Activated CD4-positive, alpha-beta T cell treated with anti-CD3 and anti-CD28 coated beads, Interleukin-2, amount 10 ng/mL, durations not matched to agents 7 days and 5 days (primary cell): ENCODE measurements at regions not wholly inside any gene's neighbourhood (a gene's known extent, or its start where the extent isn't known, plus 50 kb on each side); places are given as distances from the start of the nearest gene placed in this dataset.

Experiments used
- CTCF ChIA-PET: fragments of 350-600 bp; sonication (Branson Sonifier 250); formaldehyde crosslinking; loops from one replicate; lab custom pipeline; 2021; ENCODE audit warnings: antibody characterized with exemption; lab: Charles Lee
- POLR2A ChIA-PET: fragments of 350-600 bp; sonication (Branson Sonifier 250); formaldehyde crosslinking; loops from one replicate; lab custom pipeline; 2021; ENCODE audit warnings: antibody characterized with exemption; lab: Charles Lee
- DNase-seq: peaks from one replicate; pipeline ENCODE4 v3.0.0-alpha.2; 2020
- H3K27ac Mint-ChIP-seq: one replicate; pipeline ENCODE4 v1.8.0; 2021; ENCODE audit warnings: mild to moderate bottlenecking, moderate library complexity, mixed read lengths
- H3K27me3 Mint-ChIP-seq: one replicate; pipeline ENCODE4 v1.8.0; 2021; ENCODE audit warnings: mixed read lengths
- H3K36me3 Mint-ChIP-seq: one replicate; pipeline ENCODE4 v1.8.0; 2021; ENCODE audit warnings: low read depth, mixed read lengths
- H3K4me1 Mint-ChIP-seq: one replicate; pipeline ENCODE4 v1.8.0; 2021; ENCODE audit warnings: mixed read lengths
- H3K4me3 Mint-ChIP-seq: one replicate; pipeline ENCODE4 v1.8.0; 2021; ENCODE audit warnings: mild to moderate bottlenecking, moderate library complexity, mixed read lengths
- H3K9me3 Mint-ChIP-seq: one replicate; pipeline ENCODE4 v1.8.0; 2021; ENCODE audit warnings: mixed read lengths

DNA sequence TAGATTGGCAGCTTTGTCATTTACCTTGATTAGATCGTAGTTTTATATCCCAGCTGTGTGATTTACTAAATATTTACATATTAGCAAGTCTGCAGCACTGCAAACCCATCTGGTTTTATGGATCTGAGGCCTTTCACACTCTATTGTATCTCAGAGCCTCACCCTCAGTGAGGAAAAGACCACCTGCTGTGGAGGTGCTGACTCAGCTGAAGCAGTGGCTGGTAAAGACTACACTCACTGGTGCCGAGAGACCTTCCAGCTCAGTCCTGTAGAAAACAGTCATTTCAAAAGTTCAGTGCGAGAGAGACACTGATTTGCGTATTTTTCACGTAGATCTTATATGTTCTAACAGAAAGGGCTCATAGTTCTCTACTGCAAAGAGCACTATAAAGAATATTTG lies 307.8 kb upstream of the TPM1 start:
- Mint-ChIP-seq H3K27ac (no peak overlapping the region), H3K9me3 (no peaks in the 10 kb centered on the region), H3K36me3 (no peaks in the 10 kb centered on the region), H3K27me3 (peaks cover 6% of the 10 kb centered on the region), H3K4me3 (no peak overlapping the region), H3K4me1 (no peaks in the 10 kb centered on the region)
- no peak for DNase-seq
- POLR2A ChIA-PET = no interaction called here
- CTCF ChIA-PET = interaction anchor here (0.8 kb wide), 1 partner anchor 12 kb away, joined by 3 read pairs; no protein-coding TSS in a partner anchor

DNA sequence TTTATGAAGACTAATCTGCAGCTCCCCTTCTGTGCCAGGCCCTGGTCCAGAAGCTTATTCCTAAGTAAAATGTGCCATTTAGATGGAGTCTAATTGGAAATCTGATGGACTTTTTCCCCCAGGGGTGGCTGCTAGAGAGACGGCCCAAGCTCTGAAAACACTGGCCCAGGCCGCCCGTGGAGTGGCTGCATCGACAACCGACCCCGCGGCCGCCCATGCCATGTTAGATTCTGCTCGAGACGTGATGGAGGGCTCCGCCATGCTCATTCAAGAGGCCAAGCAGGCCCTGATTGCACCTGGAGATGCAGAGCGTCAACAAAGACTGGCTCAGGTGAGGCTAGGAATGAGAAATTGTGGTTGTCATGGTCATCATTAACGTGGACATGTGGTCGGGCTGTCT lies 305.8 kb upstream of the TPM1 start:
- no peak for DNase-seq
- CTCF ChIA-PET = no interaction called here
- peaks cover under 1% of the 10 kb centered on the region for H3K27me3 Mint-ChIP-seq
- H3K4me3 Mint-ChIP-seq = no peak overlapping the region
- POLR2A ChIA-PET = no interaction called here
- H3K9me3 Mint-ChIP-seq = no peaks in the 10 kb centered on the region
- no peaks in the 10 kb centered on the region for H3K4me1 Mint-ChIP-seq
- H3K27ac Mint-ChIP-seq = no peak overlapping the region
- H3K36me3 Mint-ChIP-seq = no peaks in the 10 kb centered on the region

DNA sequence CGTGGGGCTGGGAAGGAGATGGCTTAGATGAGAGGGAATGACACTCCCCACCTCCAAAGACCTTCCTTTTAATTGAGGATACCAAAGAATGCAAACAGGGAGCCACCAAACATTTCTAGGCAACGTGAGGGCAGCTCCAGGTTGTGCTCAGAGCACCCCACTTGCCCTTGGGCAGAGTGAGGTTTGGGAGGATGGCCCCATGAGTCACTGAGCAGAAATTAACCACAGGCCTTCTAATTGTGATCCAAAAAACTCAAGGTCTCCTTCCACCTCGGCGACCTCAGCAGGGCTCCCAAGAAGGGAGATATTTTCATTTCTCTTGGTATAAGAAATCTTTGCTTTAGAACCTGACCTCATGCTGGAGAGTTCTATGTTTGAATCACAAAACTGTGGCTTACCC lies 305.0 kb upstream of the TPM1 start:
- POLR2A ChIA-PET = no interaction called here
- H3K4me1 Mint-ChIP-seq = no peaks in the 10 kb centered on the region
- CTCF ChIA-PET = no interaction called here

DNA sequence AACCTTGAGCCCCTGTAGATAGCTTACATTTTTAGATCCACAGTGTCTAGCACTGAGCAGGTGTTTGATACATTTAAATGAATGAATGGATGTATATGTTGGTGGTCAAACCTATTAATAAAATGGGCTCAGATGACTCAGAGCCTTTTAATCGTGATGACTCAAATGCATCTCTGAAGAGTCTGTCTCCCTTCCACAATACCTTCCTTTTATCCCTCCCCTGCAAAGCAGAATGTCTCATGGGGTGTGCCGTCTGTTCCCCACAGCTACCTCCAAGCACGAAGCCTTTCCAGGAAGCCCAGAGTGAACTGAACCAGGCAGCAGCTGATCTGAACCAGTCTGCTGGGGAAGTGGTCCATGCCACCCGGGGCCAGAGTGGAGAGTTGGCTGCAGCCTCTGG lies 303.5 kb upstream of the TPM1 start:
- ChIA-PET POLR2A (no interaction called here), CTCF (no interaction called here)
- no peaks in the 10 kb centered on the region for H3K4me1 Mint-ChIP-seq
- H3K27me3 Mint-ChIP-seq = peaks cover 2% of the 10 kb centered on the region
- DNase-seq = no peak
- no peaks in the 10 kb centered on the region for H3K9me3 Mint-ChIP-seq
- H3K27ac Mint-ChIP-seq = no peak overlapping the region
- no peaks in the 10 kb centered on the region for H3K36me3 Mint-ChIP-seq
- no peak overlapping the region for H3K4me3 Mint-ChIP-seq

More for the DNA sequence above, 305.0 kb upstream of the TPM1 start:
- peaks cover 2% of the 10 kb centered on the region for H3K27me3 Mint-ChIP-seq
- no peak overlapping the region for H3K4me3 Mint-ChIP-seq
- H3K36me3 Mint-ChIP-seq = no peaks in the 10 kb centered on the region
- no peaks in the 10 kb centered on the region for H3K9me3 Mint-ChIP-seq
- DNase-seq = no peak
- no peak overlapping the region for H3K27ac Mint-ChIP-seq

DNA sequence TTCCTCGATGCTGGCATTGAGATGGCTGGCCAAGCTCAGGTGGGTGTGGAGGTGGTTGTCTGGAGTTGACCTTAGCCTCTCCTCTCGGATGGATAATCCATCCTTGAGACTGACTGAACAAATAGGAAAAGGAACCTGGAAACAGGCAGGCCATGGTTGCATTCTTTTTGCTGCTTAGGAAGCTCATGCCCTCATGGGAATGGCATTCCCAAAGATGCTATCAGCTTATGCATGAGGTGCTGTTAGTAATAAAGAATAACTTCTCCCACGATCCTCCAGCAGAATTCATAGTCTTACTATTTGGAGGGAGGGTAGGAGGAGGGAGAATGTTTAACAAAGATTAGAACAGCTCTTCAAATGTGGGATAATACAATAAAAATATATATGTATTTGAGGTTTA lies 303.0 kb upstream of the TPM1 start:
- H3K4me3 Mint-ChIP-seq = no peak overlapping the region
- H3K9me3 Mint-ChIP-seq = no peaks in the 10 kb centered on the region
- no peak overlapping the region for H3K27ac Mint-ChIP-seq
- CTCF ChIA-PET = no interaction called here
- POLR2A ChIA-PET = no interaction called here
- no peaks in the 10 kb centered on the region for H3K36me3 Mint-ChIP-seq
- no peaks in the 10 kb centered on the region for H3K4me1 Mint-ChIP-seq
- DNase-seq = no peak
- H3K27me3 Mint-ChIP-seq = peaks cover 2% of the 10 kb centered on the region

DNA sequence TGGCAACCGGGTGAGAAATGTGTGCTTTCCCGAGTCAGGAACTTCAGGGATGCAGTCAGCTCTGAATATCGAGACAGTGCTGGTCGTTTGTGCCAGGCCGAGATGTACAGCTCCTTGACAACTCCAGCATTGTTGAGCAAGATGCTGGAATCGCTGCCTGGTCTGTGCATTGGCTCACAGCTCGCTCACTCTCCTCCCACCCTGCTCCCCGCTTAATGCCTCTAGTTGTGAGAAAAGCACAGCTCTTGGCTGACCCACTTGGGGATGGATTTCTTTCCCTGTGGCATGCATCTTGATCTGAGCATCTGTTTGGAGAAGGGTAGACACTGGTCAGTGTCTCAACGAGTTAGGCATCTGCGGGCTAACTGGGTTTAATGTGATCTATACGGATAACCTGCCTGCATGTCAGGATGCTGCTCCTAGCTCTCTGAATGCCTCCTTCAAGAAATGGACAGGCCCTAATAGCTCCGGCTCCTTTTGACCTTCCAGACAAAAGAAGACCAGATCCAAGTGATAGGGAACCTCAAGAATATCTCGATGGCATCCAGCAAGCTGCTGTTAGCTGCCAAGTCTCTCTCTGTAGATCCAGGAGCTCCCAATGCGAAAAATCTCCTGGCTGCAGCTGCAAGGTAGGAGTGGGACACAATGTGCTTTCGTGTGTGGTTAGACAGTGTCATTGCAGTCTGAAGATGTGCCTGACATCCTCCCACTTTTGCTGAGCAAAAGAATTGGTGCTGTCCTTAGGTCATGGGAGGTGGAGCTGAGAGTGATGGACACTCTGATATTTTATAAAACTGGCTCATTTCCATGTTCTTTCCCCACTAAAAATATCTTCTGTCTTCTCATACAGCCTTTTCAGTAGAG lies 302.2 kb upstream of the TPM1 start:
- no peaks in the 10 kb centered on the region for H3K9me3 Mint-ChIP-seq
- no peak for DNase-seq
- H3K36me3 Mint-ChIP-seq = no peaks in the 10 kb centered on the region
- peaks cover 2% of the 10 kb centered on the region for H3K27me3 Mint-ChIP-seq
- H3K4me3 Mint-ChIP-seq = no peak overlapping the region
- ChIA-PET CTCF (no interaction called here), POLR2A (no interaction called here)
- no peak overlapping the region for H3K27ac Mint-ChIP-seq
- H3K4me1 Mint-ChIP-seq = no peaks in the 10 kb centered on the region

DNA sequence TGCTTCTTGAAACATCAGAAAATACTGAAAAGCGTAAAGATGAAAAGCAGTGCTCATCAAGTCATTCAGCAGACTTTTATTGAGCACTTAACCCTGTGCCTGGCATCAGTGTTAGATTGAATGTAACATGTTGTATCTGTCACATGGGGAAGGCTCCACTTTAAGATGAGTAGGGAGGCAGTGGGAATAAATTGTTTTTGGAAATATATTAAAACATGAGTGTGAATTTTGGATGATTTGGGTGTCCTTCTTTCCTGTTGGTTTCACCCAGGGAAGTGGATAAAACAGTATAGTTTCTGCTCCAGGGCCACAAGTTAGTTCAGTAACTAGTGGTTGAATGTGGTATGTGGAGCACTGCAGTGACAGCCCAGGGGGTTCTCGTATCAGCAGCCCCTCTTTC lies 301.4 kb upstream of the TPM1 start:
- Mint-ChIP-seq H3K4me1 (no peaks in the 10 kb centered on the region), H3K4me3 (no peak overlapping the region), H3K27ac (no peak overlapping the region), H3K36me3 (no peaks in the 10 kb centered on the region), H3K9me3 (no peaks in the 10 kb centered on the region), H3K27me3 (peaks cover 2% of the 10 kb centered on the region)
- ChIA-PET CTCF (no interaction called here), POLR2A (no interaction called here)
- DNase-seq = no peak

DNA sequence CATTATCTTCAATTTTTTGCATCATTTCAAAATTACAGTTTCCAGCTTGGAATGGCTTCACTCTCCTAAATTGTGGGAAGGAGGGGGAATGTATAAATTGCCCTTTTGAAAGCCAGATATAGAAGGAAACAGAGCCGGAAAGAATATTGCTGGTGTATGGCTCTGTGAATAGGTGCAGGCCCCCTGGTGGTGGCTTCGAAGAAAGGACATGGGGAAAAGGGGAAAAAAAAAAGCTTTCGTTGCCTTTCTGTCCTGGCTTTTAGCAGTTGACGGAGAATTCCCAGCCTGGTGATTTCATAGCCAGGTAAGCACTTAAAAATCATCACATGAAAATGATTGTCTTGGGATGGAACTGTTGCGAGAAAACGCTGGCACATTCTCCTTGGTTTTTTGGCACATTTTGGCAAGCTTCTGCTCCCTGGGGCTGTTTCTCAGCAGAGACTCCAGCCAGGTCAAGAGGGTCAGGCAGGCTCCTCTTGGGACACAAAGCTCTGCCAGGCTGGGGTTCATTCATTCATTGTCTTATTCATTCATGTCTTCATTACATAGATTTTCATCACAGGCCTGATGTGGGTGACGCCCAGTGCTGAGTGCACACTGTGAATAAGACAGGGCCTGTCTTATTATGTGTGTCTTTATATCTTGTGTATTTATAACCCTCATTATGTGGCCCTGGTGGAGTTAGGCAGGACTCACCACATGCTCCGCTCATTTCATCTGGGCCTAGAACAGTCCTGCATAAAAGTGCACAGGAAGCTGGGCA lies 300.0 kb upstream of the TPM1 start:
- no peaks in the 10 kb centered on the region for H3K9me3 Mint-ChIP-seq
- peak; percentile 38 for DNase-seq
- ChIA-PET POLR2A (no interaction called here), CTCF (interaction anchor here (0.5 to 1.2 kb wide), 7 partner anchors 10 to 1070 kb away, joined by 3 to 5 read pairs (median 3); no protein-coding TSS in a partner anchor)
- H3K27me3 Mint-ChIP-seq = peaks cover 2% of the 10 kb centered on the region
- H3K4me1 Mint-ChIP-seq = no peaks in the 10 kb centered on the region
- no peaks in the 10 kb centered on the region for H3K36me3 Mint-ChIP-seq
- no peak overlapping the region for H3K27ac Mint-ChIP-seq
- no peak overlapping the region for H3K4me3 Mint-ChIP-seq

DNA sequence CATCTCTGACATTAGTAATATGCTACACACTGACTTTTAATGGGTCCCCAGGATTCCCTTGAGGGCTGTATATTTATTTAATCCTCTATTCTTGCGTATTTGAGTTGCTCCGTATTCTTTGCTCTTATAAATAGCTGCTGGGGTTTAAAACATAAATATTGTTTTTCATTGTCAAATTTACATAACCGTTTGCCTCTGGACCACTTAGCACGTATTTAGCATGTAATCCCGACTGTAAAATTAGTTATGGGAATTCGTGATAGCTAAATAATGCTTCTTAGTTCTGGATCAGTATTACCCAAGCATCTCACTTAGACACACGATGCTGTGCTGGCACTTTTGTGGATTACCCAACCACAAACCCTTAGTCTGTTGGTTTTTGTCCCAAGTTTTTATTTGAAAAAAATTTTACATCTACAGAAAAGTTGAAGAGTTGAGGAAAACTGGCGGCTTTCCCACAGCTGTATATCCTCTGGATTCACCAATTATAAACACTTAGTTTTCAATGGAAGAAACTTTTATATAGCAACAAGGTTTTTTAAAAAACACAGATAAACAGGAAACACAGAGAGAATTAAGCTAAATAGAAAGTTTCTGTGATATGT lies 296.8 kb upstream of the TPM1 start:
- H3K4me1 Mint-ChIP-seq = no peaks in the 10 kb centered on the region
- H3K27me3 Mint-ChIP-seq = peaks cover 2% of the 10 kb centered on the region
- no peak for DNase-seq
- no peaks in the 10 kb centered on the region for H3K9me3 Mint-ChIP-seq
- ChIA-PET CTCF (no interaction called here), POLR2A (no interaction called here)
- no peak overlapping the region for H3K4me3 Mint-ChIP-seq
- no peaks in the 10 kb centered on the region for H3K36me3 Mint-ChIP-seq
- no peak overlapping the region for H3K27ac Mint-ChIP-seq

DNA sequence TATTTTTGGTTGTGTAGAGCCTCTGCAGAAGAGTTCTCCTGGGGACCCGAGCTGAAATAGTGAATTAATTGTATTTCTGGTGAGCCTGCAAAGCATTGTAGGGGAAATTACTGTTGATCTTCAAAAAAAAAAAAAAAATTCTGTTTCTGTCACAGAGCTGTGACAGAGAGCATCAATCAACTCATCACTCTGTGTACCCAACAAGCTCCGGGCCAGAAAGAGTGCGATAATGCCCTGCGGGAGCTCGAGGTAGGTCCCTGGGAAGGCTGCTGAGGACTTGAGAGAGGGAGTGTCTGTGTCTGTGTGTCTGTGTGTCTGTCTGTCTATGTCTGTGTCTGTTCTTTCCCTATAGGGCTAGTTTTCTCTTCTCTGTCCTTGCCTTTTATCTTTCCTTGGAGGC lies 294.4 kb upstream of the TPM1 start:
- Mint-ChIP-seq H3K4me3 (no peak overlapping the region), H3K9me3 (no peaks in the 10 kb centered on the region), H3K27me3 (no peaks in the 10 kb centered on the region), H3K27ac (no peak overlapping the region), H3K4me1 (no peaks in the 10 kb centered on the region), H3K36me3 (no peaks in the 10 kb centered on the region)
- ChIA-PET CTCF (interaction anchor here (0.7 kb wide), 1 partner anchor 544 kb away, joined by 3 read pairs; no protein-coding TSS in a partner anchor), POLR2A (no interaction called here)
- no peak for DNase-seq

DNA sequence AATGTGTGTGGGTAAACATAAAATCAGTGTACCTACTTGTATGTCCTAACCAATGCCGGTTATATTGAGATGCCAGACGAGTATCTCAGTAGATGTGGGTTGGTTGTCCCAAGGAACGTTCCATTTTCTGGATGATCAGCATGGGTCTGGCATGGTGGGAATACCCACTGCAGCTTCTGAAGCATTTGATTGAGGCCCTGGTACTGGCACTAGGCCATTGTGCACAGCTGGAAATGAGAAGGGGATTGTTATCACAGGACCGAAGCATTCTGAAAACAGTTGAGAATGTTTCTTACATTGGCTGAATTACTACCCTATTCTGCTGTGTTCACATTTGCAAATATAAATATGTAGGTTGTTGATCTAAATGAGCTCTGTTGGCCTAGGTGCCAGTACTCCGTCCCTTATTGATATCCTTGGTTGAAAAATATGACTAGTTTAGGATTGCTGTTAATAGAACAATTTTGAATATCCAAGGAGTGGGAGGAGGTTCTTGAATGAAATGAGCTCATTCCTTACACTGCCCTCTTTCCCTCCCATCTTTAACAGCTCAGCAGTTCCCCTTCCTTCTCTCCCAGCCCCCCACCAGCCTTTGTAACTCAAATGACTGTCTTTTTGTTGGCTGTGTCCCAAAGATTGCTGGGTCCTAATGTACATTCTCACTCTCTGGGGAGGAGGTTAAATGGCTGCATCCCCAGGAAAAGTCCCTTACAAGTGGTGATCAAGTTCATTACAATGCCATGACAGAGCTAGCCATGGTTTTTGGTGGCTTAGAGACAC lies 293.3 kb upstream of the TPM1 start:
- Mint-ChIP-seq H3K27me3 (peaks cover 2% of the 10 kb centered on the region), H3K9me3 (no peaks in the 10 kb centered on the region), H3K4me1 (no peaks in the 10 kb centered on the region), H3K4me3 (no peak overlapping the region), H3K36me3 (no peaks in the 10 kb centered on the region), H3K27ac (no peak overlapping the region)
- POLR2A ChIA-PET = no interaction called here
- no peak for DNase-seq
- CTCF ChIA-PET = no interaction called here

DNA sequence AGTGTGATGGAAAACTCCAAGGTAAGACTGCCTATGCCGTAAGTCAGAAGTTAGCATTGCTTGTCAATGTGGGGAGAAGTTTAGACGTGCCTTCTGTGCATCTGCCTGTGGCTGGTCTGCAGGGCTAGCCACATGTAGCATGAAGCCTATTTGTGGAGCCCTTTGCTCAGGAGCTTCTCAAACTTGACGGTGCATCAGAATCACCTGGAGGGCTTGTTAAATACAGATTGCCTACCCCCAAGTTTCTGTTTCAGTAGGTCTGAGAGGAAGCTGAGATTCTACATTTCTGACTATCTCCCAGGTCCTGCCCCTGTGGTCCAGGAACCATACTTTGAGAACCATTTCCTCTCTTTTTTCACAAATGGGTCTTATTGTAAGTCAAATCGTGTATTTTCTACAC lies 292.1 kb upstream of the TPM1 start:
- Mint-ChIP-seq H3K27me3 (peaks cover 2% of the 10 kb centered on the region), H3K9me3 (no peaks in the 10 kb centered on the region), H3K27ac (no peak overlapping the region), H3K36me3 (no peaks in the 10 kb centered on the region), H3K4me1 (no peaks in the 10 kb centered on the region), H3K4me3 (no peak overlapping the region)
- ChIA-PET CTCF (no interaction called here), POLR2A (no interaction called here)
- DNase-seq = no peak
